ENCODE measurements at regions not wholly inside any gene's neighbourhood (a gene's known extent, or its start where the extent isn't known, plus 50 kb on each side); places are given as distances from the start of the nearest gene placed in this dataset.
A peak's percentile ranks its signal among the peaks of the same experiment; 100 is the strongest.
"Not testable (repeated sequence)": the region's sequence is repeated elsewhere in the genome, so short reads cannot be mapped to it uniquely, and the experiment has no call there.

DNA sequence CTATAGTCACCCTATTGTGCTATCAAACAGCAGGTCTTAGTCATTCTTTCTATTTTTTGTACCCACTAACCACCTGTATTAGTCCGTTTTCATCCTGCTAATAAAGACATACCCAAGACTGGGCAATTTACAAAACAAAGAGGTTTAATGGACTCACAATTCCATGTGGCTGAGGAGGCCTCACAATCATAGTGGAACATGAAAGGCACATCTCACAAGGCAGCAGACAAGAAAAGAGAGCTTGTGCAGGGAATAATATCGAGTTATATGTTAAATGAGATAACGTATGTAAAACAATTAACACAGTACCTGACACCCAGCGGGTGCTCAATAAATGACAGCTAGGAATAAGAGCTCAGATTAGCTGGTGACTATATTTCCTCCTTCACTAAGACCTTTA is 88.1 kb upstream of the WDR44 start:
- no peak for DNase-seq (ENCODE audit: low spot score)

DNA sequence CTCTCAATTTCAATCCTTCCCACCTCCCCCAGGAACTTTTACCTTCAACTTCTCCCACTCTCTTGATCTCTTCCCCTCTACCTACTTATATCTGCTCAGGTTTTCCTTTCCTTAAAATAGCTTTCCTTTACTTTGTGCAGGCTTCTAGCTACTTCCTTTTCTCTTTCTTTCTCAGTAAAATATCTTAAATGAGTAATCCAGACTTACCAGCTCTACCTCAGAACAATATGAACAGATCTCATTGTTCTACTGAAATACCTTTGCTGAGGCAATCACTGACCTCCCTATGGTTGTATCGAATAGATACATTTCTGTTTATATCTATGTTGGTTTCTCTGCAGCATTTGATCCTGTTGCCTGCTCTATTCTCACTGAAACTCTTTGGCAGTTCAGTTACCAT is 86.7 kb upstream of the WDR44 start:
- no peak for DNase-seq (ENCODE audit: low spot score)

GRCh38 chrX:118261151-118261550 is 84.8 kb upstream of the WDR44 start:
- DNase-seq (ENCODE audit: low spot score) = no peak

GRCh38 chrX:118271775-118272174 is 74.1 kb upstream of the WDR44 start:
- peak; percentile 31 for DNase-seq (ENCODE audit: low spot score)

GRCh38 chrX:118272242-118272641 is 73.7 kb upstream of the WDR44 start:
- peak; percentile 14 for DNase-seq (ENCODE audit: low spot score)

DNA sequence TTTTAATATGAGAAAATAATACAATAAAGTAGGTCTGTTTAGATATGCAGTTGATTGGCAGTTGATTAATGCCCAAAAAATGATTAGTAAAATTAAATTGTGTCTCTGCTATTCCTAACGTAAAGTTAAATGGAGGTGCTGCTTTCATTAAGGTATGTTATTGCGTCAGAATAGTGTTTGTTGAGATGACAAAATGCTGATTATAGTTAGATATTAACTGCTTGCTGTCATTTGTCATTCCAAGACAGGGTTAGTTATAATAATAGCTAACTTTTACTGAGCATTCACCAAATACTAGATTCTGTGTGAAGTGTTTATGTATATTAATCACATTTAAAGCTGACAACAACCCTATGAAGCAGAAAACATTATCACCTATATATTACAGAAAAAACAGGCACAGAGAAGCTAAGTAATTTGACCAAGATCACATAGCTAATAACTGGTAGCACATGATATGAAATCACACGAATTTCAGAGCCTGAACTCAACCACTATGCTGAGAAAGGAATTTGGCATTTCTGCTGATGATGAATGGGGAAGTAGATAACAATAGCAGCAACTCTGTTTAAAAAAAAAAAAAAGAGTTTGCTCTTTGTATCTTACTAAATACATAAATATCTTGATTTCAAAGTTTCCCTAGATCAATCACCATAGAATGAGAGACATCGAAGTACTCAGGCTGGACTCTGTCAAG is 59.7 kb upstream of the WDR44 start:
- no peak for DNase-seq (ENCODE audit: low spot score)

GRCh38 chrX:118295818-118296217 is 50.1 kb upstream of the WDR44 start:
- not testable (repeated sequence) for DNase-seq (ENCODE audit: low spot score)
